ENCODE measurements at regions not wholly inside any gene's neighbourhood (a gene's known extent, or its start where the extent isn't known, plus 50 kb on each side); places are given as distances from the start of the nearest gene placed in this dataset.

DNA sequence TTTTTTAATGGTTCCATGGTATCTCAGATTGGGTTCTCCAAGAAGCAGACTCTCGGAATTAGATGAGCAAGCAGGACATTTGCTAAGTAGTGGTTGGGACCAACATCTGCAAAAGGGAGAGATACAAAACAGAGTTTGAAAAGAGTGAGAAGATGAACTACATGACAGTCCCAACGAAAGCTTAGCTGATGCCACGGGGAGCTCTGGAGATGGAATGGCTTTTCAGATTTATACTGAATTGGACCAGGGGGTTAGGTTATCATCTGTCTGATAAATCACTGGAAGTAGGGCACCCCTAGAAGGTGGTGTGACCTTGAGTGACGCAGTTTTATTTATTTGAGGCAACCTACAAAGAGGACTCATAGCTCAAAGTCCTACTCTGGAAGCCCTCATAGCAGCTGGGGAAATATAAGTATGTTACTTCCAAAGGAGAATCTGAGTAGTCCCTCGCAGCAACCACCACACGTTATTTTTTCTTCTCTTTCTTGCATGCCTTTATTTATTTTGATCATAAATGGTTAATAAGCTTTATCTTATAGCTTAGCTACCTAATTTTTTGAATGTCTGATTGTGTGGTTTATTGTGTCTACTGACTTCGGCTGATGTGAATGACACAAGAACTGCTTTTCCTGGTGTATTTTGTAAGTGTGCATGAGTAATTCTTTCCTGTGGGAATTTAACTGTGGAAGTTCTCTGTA, 815.4 kb downstream of the SQOR start:
- Histone ChIP-seq H4K20me1 (ENCODE audit: insufficient read depth, low read length) (no peaks in the 10 kb centered on the region), H3K79me2 (ENCODE audit: insufficient read depth, low read length) (no peaks in the 10 kb centered on the region), H3K4me2 (ENCODE audit: low read length) (no peak overlapping the region), H3K27me3 (ENCODE audit: insufficient read depth, low read length) (no peaks in the 10 kb centered on the region), H3K36me3 (ENCODE audit: insufficient read depth, low read length) (no peaks in the 10 kb centered on the region), H3K4me3 (ENCODE audit: low read depth, low read length, poor library complexity, severe bottlenecking) (no peak overlapping the region), H3K27ac (ENCODE audit: low read depth, low read length, poor library complexity, severe bottlenecking) (no peak overlapping the region), H3K4me1 (ENCODE audit: insufficient read depth, low read length, severe bottlenecking) (no peaks in the 10 kb centered on the region), H3K9me3 (ENCODE audit: low read length) (no peaks in the 10 kb centered on the region), H3F3A (ENCODE audit: insufficient read depth, low read length) (no peaks in the 10 kb centered on the region), H3K9ac (ENCODE audit: low read length) (no peak overlapping the region), H2AFZ (ENCODE audit: low read length) (no peak overlapping the region), H3K9me2 (ENCODE audit: low read depth, low read length) (no peaks in the 10 kb centered on the region)
- TF ChIP-seq, protein P1, sequence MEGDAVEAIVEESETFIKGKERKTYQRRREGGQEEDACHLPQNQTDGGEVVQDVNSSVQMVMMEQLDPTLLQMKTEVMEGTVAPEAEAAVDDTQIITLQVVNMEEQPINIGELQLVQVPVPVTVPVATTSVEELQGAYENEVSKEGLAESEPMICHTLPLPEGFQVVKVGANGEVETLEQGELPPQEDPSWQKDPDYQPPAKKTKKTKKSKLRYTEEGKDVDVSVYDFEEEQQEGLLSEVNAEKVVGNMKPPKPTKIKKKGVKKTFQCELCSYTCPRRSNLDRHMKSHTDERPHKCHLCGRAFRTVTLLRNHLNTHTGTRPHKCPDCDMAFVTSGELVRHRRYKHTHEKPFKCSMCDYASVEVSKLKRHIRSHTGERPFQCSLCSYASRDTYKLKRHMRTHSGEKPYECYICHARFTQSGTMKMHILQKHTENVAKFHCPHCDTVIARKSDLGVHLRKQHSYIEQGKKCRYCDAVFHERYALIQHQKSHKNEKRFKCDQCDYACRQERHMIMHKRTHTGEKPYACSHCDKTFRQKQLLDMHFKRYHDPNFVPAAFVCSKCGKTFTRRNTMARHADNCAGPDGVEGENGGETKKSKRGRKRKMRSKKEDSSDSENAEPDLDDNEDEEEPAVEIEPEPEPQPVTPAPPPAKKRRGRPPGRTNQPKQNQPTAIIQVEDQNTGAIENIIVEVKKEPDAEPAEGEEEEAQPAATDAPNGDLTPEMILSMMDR (IDR thresholded peaks at IDR 0.05; ENCODE audit: low read length), result no peak
- no peak for TF ChIP-seq EZH2 (IDR thresholded peaks at IDR 0.05; ENCODE audit: borderline replicate concordance, low read length)

DNA sequence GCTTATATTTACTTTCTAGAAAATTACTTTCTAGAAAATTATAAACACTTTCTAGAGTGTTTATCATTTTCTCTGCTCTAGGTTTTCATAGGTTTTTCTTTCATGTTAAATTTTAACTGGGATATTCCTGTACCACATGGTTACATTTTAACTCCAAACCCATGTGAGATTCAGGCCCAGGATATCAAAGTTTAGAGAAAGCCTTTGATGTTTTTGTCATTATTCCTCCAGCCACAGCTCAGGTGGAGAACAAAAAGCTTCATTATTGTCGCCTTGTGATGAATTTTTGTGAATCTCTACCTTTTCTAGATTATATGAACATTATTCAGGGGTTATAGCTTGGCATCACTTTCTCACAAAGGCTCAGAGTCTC, 816.0 kb downstream of the SQOR start:
- H2AFZ ChIP-seq (ENCODE audit: low read length), result no peak overlapping the region
- no peak overlapping the region for H3K9ac ChIP-seq (ENCODE audit: low read length)
- no peaks in the 10 kb centered on the region for H3K79me2 ChIP-seq (ENCODE audit: insufficient read depth, low read length)
- H3K27ac ChIP-seq (ENCODE audit: low read depth, low read length, poor library complexity, severe bottlenecking), result no peak overlapping the region
- H4K20me1 ChIP-seq (ENCODE audit: insufficient read depth, low read length), result no peaks in the 10 kb centered on the region
- H3K4me2 ChIP-seq (ENCODE audit: low read length), result no peak overlapping the region
- H3F3A ChIP-seq (ENCODE audit: insufficient read depth, low read length), result no peaks in the 10 kb centered on the region
- H3K9me2 ChIP-seq (ENCODE audit: low read depth, low read length), result no peaks in the 10 kb centered on the region
- H3K4me3 ChIP-seq (ENCODE audit: low read depth, low read length, poor library complexity, severe bottlenecking), result no peak overlapping the region
- H3K36me3 ChIP-seq (ENCODE audit: insufficient read depth, low read length), result no peaks in the 10 kb centered on the region
- TF ChIP-seq EZH2 (IDR thresholded peaks at IDR 0.05; ENCODE audit: borderline replicate concordance, low read length), result no peak
- H3K9me3 ChIP-seq (ENCODE audit: low read length), result no peaks in the 10 kb centered on the region
- H3K27me3 ChIP-seq (ENCODE audit: insufficient read depth, low read length), result no peaks in the 10 kb centered on the region
- no peaks in the 10 kb centered on the region for H3K4me1 ChIP-seq (ENCODE audit: insufficient read depth, low read length, severe bottlenecking)

DNA sequence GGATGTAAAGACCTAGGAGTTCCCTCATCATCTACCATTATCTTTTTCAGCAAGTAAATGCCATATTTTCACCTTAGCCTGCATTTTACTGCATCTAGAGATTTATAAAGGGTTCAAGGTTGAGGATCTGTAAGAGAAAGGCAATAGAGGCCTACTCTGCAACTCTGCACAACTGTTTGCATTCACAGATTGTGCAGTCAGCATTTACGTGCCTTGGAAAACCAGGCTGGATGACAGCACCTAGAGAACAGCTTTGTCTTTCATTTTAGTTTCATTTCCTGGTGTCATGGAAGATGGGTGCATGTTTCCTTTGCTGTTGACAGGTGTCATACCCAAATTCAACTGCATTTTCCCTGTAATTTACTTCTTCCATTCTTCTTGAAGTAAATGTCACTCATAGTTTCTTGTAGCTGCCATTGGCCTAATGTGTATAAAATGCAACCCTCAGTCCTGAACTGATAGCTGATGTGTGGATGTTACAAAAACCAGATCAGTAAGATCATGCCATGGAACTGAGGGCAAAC, 817.5 kb downstream of the SQOR start:
- Histone ChIP-seq H4K20me1 (ENCODE audit: insufficient read depth, low read length) (no peaks in the 10 kb centered on the region), H3K79me2 (ENCODE audit: insufficient read depth, low read length) (no peaks in the 10 kb centered on the region), H3K9me3 (ENCODE audit: low read length) (no peaks in the 10 kb centered on the region), H3K4me2 (ENCODE audit: low read length) (no peak overlapping the region), H2AFZ (ENCODE audit: low read length) (no peak overlapping the region), H3K27ac (ENCODE audit: low read depth, low read length, poor library complexity, severe bottlenecking) (no peak overlapping the region), H3K4me3 (ENCODE audit: low read depth, low read length, poor library complexity, severe bottlenecking) (no peak overlapping the region), H3K9me2 (ENCODE audit: low read depth, low read length) (no peaks in the 10 kb centered on the region), H3K4me1 (ENCODE audit: insufficient read depth, low read length, severe bottlenecking) (no peaks in the 10 kb centered on the region), H3K9ac (ENCODE audit: low read length) (no peak overlapping the region), H3F3A (ENCODE audit: insufficient read depth, low read length) (no peaks in the 10 kb centered on the region), H3K27me3 (ENCODE audit: insufficient read depth, low read length) (no peaks in the 10 kb centered on the region), H3K36me3 (ENCODE audit: insufficient read depth, low read length) (no peaks in the 10 kb centered on the region)
- TF ChIP-seq, protein P1 (IDR thresholded peaks at IDR 0.05; ENCODE audit: low read length), result no peak
- no peak for TF ChIP-seq EZH2 (IDR thresholded peaks at IDR 0.05; ENCODE audit: borderline replicate concordance, low read length)

DNA sequence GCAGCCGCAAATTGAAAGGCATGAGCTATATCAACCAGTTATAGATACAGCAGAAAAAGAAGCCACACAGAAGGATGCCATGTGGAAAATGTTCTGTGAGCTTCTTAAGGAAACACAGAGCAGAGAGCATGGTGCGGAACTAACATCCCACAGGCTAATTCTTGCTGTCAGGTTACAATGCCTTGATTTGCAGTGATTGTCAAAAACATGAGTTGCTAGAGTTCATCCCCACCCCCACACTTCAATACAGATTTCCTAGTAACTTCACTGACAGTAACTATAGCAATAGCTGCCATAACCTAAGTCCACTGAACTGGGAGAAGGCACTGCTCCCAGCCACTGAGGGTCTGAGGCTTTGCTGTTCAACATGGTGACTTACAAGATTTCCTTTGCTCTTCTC, 821.6 kb downstream of the SQOR start:
- H3K36me3 ChIP-seq (ENCODE audit: insufficient read depth, low read length), result no peaks in the 10 kb centered on the region
- no peaks in the 10 kb centered on the region for H3K9me3 ChIP-seq (ENCODE audit: low read length)
- no peak overlapping the region for H3K27ac ChIP-seq (ENCODE audit: low read depth, low read length, poor library complexity, severe bottlenecking)
- no peak overlapping the region for H3K4me2 ChIP-seq (ENCODE audit: low read length)
- H3K27me3 ChIP-seq (ENCODE audit: insufficient read depth, low read length), result no peaks in the 10 kb centered on the region
- no peaks in the 10 kb centered on the region for H4K20me1 ChIP-seq (ENCODE audit: insufficient read depth, low read length)
- no peaks in the 10 kb centered on the region for H3K79me2 ChIP-seq (ENCODE audit: insufficient read depth, low read length)
- no peaks in the 10 kb centered on the region for H3K4me1 ChIP-seq (ENCODE audit: insufficient read depth, low read length, severe bottlenecking)
- no peak overlapping the region for H3K4me3 ChIP-seq (ENCODE audit: low read depth, low read length, poor library complexity, severe bottlenecking)
- no peak overlapping the region for H3K9ac ChIP-seq (ENCODE audit: low read length)
- no peak for TF ChIP-seq EZH2 (IDR thresholded peaks at IDR 0.05; ENCODE audit: borderline replicate concordance, low read length)
- TF ChIP-seq, protein P1 (IDR thresholded peaks at IDR 0.05; ENCODE audit: low read length), result no peak
- H2AFZ ChIP-seq (ENCODE audit: low read length), result no peak overlapping the region
- H3K9me2 ChIP-seq (ENCODE audit: low read depth, low read length), result no peaks in the 10 kb centered on the region
- H3F3A ChIP-seq (ENCODE audit: insufficient read depth, low read length), result no peaks in the 10 kb centered on the region
